ENCODE measurements at regions not wholly inside any gene's neighbourhood (a gene's known extent, or its start where the extent isn't known, plus 50 kb on each side); places are given as distances from the start of the nearest gene placed in this dataset.

DNA sequence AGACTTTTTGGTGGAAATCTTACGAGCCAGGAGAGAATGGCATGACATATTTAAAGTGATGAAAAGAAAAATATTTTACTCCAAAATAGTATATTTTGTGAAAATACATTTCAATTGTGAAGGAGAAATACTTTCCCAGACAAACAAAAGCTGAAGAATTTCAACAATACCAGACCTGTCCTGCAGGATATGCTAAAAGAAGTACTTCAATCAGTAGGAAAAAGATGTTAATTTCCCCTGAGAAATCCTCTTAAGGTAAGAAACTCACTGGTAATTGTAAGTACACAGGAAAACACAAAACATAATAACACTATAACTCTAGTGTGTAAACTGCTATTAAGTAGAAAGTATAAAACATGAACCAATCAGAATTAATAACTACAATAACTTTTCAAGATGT, 341.8 kb upstream of the GJE1 start:
- Histone ChIP-seq H3K27me3 (ENCODE audit: insufficient read depth, low read length) (no peaks in the 10 kb centered on the region), H3K9me3 (ENCODE audit: low read length) (no peaks in the 10 kb centered on the region), H3K9me2 (ENCODE audit: low read depth, low read length) (no peaks in the 10 kb centered on the region), H3K36me3 (ENCODE audit: insufficient read depth, low read length) (no peaks in the 10 kb centered on the region), H3K27ac (ENCODE audit: low read depth, low read length, poor library complexity, severe bottlenecking) (no peak overlapping the region), H4K20me1 (ENCODE audit: insufficient read depth, low read length) (no peaks in the 10 kb centered on the region), H3K4me3 (ENCODE audit: low read depth, low read length, poor library complexity, severe bottlenecking) (no peak overlapping the region), H3F3A (ENCODE audit: insufficient read depth, low read length) (no peaks in the 10 kb centered on the region), H3K4me1 (ENCODE audit: insufficient read depth, low read length, severe bottlenecking) (no peaks in the 10 kb centered on the region), H2AFZ (ENCODE audit: low read length) (no peak overlapping the region), H3K4me2 (ENCODE audit: low read length) (no peak overlapping the region), H3K9ac (ENCODE audit: low read length) (no peak overlapping the region), H3K79me2 (ENCODE audit: insufficient read depth, low read length) (no peaks in the 10 kb centered on the region)
- TF ChIP-seq EZH2 (IDR thresholded peaks at IDR 0.05; ENCODE audit: borderline replicate concordance, low read length) = no peak
- TF ChIP-seq, protein P1, sequence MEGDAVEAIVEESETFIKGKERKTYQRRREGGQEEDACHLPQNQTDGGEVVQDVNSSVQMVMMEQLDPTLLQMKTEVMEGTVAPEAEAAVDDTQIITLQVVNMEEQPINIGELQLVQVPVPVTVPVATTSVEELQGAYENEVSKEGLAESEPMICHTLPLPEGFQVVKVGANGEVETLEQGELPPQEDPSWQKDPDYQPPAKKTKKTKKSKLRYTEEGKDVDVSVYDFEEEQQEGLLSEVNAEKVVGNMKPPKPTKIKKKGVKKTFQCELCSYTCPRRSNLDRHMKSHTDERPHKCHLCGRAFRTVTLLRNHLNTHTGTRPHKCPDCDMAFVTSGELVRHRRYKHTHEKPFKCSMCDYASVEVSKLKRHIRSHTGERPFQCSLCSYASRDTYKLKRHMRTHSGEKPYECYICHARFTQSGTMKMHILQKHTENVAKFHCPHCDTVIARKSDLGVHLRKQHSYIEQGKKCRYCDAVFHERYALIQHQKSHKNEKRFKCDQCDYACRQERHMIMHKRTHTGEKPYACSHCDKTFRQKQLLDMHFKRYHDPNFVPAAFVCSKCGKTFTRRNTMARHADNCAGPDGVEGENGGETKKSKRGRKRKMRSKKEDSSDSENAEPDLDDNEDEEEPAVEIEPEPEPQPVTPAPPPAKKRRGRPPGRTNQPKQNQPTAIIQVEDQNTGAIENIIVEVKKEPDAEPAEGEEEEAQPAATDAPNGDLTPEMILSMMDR (IDR thresholded peaks at IDR 0.05; ENCODE audit: low read length) = no peak

DNA sequence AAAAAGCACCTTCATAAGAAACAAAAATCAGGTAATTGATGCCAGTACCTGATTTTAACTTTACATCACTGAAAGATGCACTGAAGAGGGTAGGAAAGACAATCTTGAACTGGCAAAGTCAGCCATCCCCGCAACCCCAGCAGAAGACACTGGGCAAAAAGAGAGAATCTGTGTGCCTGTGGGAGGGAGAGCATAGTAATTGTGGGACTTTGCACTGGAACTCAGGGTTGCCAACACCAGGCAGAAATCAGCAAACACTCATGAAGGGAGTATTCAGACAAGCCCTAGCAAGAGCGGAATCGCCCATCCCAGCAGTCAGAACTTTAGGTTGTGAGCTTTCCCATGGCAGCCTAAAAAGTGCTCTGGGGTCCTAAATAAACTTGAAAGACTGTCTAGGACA, 344.6 kb upstream of the GJE1 start:
- TF ChIP-seq, protein P1 (IDR thresholded peaks at IDR 0.05; ENCODE audit: low read length) = no peak
- no peak for TF ChIP-seq EZH2 (IDR thresholded peaks at IDR 0.05; ENCODE audit: borderline replicate concordance, low read length)
- Histone ChIP-seq H3K9me3 (ENCODE audit: low read length) (no peaks in the 10 kb centered on the region), H3F3A (ENCODE audit: insufficient read depth, low read length) (no peaks in the 10 kb centered on the region), H3K27ac (ENCODE audit: low read depth, low read length, poor library complexity, severe bottlenecking) (no peak overlapping the region), H4K20me1 (ENCODE audit: insufficient read depth, low read length) (no peaks in the 10 kb centered on the region), H3K79me2 (ENCODE audit: insufficient read depth, low read length) (no peaks in the 10 kb centered on the region), H3K4me1 (ENCODE audit: insufficient read depth, low read length, severe bottlenecking) (no peaks in the 10 kb centered on the region), H3K4me2 (ENCODE audit: low read length) (no peak overlapping the region), H3K9ac (ENCODE audit: low read length) (no peak overlapping the region), H2AFZ (ENCODE audit: low read length) (no peak overlapping the region), H3K4me3 (ENCODE audit: low read depth, low read length, poor library complexity, severe bottlenecking) (no peak overlapping the region), H3K9me2 (ENCODE audit: low read depth, low read length) (no peaks in the 10 kb centered on the region), H3K36me3 (ENCODE audit: insufficient read depth, low read length) (no peaks in the 10 kb centered on the region), H3K27me3 (ENCODE audit: insufficient read depth, low read length) (no peaks in the 10 kb centered on the region)

DNA sequence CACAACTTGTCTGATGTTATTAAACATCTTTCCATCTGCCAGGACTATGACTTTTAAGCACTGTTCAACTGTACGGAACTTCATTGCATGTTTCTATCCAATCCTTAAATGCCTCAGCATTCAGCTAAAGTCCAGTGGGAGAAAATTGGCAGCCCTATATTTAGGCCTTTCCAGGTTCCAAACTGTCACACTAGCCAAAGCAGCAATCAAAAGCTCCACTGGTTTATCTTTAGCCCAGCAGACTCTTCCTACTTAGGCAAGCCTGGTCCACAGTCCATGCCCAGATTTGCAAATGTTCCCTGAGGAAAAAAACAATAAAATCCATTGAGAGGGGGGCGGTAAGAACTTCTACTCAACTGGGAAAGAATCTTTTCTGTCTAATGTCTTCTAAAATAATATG, 349.1 kb upstream of the GJE1 start:
- Histone ChIP-seq H3K27ac (ENCODE audit: low read depth, low read length, poor library complexity, severe bottlenecking) (no peak overlapping the region), H3K4me2 (ENCODE audit: low read length) (no peak overlapping the region), H3F3A (ENCODE audit: insufficient read depth, low read length) (no peaks in the 10 kb centered on the region), H3K9ac (ENCODE audit: low read length) (no peak overlapping the region), H3K4me3 (ENCODE audit: low read depth, low read length, poor library complexity, severe bottlenecking) (no peak overlapping the region), H3K27me3 (ENCODE audit: insufficient read depth, low read length) (no peaks in the 10 kb centered on the region), H4K20me1 (ENCODE audit: insufficient read depth, low read length) (no peaks in the 10 kb centered on the region), H3K79me2 (ENCODE audit: insufficient read depth, low read length) (no peaks in the 10 kb centered on the region), H3K9me3 (ENCODE audit: low read length) (no peaks in the 10 kb centered on the region), H3K4me1 (ENCODE audit: insufficient read depth, low read length, severe bottlenecking) (no peaks in the 10 kb centered on the region), H2AFZ (ENCODE audit: low read length) (no peak overlapping the region), H3K9me2 (ENCODE audit: low read depth, low read length) (no peaks in the 10 kb centered on the region), H3K36me3 (ENCODE audit: insufficient read depth, low read length) (no peaks in the 10 kb centered on the region)
- TF ChIP-seq, protein P1 (IDR thresholded peaks at IDR 0.05; ENCODE audit: low read length) = no peak
- TF ChIP-seq EZH2 (IDR thresholded peaks at IDR 0.05; ENCODE audit: borderline replicate concordance, low read length) = no peak
